HK-2 (cell line): ENCODE measurements at regions not wholly inside any gene's neighbourhood (a gene's known extent, or its start where the extent isn't known, plus 50 kb on each side); places are given as distances from the start of the nearest gene placed in this dataset.
"Not testable (repeated sequence)": the region's sequence is repeated elsewhere in the genome, so short reads cannot be mapped to it uniquely, and the experiment has no call there.

Source experiments
- DNase-seq: peaks from one replicate; pipeline ENCODE4 v3.0.0-alpha.2; 2018; ENCODE audit not compliant: unreplicated experiment

DNA sequence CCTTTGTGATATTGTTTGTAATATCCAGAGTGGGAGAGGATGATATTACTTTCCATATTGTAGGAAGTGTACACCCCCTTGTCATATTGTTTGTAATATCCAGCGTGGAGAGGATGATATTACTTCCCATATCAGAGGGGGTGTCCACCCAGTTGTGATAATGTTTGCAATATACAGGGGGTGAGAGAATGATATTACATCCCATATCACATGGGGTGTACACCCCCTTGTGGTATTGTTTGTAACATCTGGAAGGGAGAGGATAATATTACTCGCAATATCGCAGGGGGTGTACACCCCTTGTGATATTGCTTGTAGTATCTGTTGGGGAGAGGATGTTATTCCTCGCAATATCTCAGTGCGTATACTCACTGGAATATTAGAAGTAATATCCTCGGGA is 61.5 kb downstream of the PRSS23 start:
- no peak for DNase-seq

DNA sequence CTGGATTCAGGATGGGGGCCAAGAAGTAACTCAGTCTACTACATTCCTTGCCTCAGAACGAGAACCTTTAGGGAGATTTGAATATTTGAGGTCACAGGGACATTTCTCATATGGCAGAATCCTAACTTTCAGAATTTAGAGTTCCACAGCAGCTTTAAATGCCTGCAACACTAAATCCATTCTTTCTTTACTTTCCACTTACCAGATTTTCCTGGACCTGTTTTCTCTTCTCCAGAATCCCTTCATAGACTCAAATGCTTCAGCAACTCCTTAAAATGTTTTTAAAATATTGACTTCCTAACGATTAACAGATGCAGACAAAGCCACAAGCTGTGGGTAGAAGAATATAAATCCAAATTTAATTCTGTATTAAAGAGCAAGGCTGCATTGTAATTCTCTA is 63.1 kb downstream of the PRSS23 start:
- no peak for DNase-seq

DNA sequence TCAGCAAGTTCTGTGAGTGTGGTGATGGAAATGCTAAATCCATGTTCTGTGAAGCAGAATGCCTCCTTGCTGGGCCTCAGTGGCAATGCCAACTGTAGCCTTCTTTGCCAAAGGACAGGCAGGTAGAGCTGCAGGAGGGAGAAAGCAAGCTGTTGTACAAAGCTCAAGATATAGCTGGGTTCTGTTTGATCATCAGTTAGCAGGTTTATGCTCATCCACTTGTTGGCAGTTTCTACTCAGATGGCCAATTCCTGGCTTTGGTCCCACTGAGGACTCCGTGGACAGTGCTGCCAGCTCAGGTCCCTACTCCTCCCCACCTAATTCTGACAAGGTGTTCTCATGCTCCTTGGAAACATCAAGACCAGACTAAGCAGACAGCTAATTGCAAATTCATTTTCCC is 65.1 kb downstream of the PRSS23 start:
- no peak for DNase-seq

DNA sequence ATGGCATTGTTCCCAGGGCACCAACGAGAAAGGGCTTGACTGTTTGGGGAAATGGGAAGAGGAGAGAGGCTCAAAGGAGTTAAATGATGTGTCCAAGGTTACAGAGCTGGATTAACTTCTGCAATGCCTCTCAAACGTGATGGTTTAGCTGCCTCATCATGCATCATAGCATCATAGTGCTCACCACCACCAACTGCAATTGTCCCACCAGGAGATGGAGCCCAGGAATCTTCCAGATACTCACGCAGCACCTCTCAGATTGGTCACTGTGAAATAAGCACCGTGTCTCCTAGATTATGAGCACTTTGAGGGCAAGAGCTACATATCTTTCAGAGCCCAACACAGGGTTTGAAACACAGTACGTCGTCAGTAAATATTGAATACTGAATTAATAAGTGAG is 69.2 kb downstream of the PRSS23 start:
- DNase-seq = no peak

DNA sequence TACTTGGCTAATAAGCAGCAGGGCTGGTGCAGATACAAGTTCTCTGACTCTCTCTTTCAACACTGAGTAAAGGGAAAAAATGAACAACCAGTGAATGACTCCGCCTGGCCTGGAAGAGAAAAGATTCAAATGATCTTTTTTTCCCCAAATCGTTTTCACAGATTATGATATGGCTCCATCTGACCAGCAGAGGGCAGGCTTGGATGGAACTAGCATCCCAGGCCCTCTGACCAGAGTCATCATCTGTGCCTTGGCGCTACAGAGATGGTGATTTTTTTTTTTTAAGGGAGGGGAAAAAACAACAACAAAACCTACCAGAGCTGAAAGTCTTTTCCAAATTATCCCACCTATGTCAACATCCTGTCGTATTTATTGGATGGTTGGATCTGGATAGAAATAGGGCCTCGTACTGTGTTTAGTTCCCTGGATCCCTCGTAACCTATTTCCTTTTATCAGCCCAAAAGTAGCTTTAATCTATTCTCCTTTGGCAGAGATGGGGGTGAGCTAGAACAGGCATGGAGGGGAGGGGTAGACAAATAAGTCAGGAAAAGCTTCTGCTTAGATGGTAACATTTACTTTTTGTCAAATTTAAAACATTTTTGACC is 69.7 kb downstream of the PRSS23 start:
- peak; percentile 24 for DNase-seq

DNA sequence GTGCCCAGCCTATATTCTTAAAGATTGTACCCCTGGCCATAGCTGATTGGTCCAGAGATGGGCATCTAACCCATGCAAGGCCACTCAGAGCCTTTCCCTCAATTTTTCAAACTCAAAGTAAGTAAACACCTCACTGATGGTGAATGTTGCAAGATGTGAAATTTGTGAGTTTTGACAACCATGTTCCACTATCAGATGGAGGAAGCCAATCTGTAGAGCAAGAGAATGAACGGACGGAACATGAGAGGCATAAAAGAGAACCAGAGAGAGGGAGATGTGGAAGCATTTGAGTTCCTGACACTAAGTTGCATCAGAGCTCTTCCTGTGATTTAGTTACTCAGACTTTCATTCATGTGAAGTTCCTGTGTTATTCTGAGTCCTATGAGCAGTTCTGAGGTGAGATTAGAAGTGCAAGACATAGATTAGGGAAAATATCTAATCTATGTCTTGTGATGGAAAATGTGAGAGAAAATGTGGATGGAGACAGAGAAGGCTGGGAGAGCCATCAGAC is 73.3 kb downstream of the PRSS23 start:
- no peak for DNase-seq

DNA sequence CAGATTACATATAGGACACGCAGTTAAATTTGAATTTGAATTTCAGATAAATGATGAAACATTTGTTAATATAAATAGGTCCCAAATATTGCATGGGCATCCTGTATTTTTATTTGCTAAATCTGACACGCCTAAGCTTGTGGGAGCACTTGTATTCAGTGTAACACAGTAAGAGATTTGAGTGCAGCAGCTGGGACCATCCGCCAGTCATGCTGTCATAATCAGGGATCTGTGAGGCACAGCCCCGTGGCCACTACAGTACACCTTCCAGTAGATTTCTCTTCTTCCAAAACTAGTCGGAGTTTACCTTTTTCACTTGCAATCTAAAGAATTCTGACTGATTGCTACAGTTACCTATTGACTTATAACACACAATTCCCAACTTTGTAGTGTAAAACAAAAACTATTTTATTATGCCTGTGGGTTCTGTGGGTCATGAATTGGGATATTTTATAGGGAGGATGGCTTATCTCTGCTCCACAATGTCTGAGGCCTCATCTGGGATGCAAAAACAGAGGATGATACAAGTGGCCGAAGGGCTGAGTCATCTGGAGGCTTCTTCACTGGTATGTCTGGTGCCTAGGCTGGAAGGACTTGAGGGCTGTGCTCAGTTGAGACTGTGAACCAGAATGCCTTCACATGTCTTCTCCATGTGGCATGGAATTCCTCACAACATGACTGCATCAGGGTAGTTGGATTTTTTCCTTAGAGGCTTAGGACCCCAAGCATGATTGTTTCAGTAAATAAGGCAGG is 74.1 kb downstream of the PRSS23 start:
- no peak for DNase-seq

DNA sequence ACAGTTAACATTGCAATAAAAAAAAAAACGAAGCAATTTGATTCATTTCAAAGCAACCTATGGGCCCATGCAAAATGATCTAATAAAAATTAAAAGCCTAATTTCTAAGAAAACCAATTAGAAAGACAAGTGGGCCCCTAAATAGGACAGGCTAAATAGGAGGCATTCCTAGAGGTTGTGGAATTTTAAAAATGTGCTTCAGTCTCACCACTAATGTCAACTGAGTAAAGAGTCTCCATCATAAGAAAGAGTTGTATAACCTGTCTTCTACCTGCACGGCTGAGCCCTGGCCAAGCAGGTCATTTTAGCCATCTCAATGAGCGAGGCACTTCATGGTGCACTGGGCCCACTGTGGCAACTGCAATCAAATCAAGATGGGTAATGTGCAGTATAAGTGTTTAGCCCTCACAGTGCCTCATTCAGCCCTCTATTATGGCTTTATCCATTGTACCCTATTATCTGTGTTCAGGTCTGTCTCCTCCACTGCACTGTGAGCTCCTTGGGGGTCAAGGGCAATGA is 76.4 kb downstream of the PRSS23 start:
- no peak for DNase-seq

DNA sequence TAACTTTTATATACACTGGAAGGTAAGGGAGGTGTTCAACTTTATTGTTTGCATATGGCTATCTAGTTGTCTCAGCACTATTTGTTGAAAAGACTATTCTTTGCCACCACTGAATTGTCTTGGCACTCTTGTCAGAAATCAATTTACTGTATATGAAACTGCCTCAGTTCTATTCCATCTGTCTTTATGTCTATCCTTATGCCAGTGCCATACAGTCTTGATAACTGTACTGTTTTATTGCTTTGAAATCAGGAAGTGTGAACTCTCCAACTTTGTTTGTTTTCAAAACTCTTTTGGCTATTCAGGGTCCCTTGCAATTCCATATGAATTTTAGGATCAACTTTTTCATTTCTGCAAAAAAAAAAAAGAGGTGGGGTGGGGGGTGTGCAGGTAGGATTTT is 77.2 kb downstream of the PRSS23 start:
- no peak for DNase-seq

DNA sequence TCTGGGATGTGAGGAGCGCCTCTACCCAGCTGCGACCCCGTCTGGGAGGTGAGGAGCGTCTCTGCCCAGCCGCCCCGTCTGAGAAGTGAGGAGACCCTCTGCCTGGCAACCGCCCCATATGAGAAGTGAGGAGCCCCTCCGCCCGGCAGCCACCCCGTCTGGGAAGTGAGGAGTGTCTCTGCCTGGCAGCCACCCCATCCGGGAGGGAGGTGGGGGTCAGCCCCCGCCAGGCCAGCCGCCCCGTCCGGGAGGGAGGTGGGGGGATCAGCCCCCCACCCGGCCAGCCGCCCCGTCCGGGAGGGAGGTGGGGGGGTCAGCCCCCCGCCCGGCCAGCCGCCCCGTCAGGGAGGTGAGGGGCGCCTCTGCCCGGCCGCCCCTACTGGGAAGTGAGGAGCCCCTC is 76.0 kb downstream of the FZD4 start:
- DNase-seq = not testable (repeated sequence)

DNA sequence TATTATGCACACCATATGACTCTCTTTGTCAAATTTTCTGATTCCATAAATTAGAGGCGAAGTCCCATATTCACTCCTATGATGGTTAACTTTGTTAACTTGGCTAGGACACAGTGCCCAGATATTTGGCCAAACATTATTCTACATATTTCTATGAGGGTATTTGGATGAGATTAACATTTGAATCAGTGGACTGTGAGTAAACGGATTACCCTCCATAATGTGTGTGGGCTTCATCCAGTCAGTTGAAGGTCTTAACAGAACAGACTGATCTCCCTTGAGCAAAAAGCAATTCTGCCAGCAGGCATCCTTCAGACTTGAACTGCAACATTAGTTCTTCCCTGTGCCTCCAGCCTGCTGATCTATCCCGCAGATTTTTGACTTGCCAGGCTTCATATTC is 69.9 kb downstream of the FZD4 start:
- DNase-seq = no peak

DNA sequence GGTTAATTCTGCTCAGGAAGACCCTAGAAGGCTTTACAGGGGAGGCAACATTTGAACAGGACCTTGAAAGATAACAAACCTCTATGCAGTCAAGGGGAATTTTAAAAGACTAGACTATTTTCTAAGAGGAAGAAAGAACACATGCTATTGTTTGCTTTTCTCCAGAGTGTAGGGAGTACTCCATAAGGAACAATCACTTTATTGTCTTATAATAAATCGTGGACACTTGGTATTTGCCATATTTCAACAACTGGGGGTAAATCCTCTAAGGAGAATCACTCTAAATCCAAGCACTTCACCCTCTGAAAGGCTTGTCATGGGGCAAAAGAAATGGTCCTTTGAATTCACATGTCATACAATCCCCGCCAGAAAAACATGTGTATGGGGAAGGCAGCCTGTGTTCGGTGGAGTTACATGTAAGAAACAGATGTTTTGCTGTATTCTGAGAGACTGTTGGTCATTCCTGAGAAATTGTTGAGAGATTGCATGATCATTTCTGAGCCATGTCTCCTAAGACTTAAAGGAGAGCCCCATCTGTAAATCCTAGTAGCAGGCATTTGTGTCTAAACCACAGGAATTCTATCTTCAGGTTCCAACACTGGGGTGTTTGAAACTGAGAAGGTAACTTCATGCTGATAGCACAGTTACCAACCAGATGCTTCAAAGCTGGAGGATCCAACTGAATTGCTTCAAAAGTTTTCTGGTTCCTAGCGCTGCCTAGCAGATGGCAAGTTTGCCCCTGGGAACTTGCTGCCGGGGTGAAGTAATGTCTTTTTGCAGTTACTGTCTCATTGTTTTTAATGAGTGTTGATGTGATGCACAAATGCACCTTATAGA is 66.8 kb downstream of the FZD4 start:
- no peak for DNase-seq

DNA sequence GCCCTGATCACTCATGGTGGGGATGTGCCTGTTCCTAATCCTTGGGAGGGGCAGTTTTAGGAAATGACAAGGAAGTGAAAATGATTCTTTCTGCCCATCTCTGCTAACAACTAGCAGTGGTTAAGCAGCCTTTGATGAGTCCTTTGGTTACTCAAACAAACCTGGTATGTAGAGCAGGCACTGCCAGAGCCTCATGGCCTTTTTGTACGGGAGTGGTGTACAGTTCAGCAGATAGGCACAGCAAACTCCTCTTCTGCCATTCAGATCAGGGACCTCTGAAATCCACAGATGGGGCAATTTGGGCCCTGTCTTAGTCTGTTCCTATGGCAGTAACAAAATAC is 66.2 kb downstream of the FZD4 start:
- DNase-seq = no peak

DNA sequence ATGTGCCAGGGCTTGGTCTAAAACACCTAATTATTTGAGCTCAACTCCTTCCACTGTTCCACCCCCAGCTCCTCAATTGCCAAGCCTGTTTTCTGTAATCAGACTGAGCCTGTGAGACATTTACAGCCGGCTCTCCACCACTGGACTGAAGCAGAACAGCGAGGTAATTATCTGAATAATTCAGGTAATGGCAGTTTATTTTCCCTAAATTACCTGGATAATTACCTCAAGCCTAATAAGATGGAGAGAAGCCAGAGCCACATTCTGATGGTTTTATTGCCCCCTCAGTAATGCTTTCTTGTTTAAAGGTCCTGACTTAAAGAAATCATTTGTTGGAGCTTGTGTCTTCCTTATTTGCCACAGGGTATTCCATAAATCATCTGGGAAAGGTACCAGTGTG is 64.2 kb downstream of the FZD4 start:
- no peak for DNase-seq

DNA sequence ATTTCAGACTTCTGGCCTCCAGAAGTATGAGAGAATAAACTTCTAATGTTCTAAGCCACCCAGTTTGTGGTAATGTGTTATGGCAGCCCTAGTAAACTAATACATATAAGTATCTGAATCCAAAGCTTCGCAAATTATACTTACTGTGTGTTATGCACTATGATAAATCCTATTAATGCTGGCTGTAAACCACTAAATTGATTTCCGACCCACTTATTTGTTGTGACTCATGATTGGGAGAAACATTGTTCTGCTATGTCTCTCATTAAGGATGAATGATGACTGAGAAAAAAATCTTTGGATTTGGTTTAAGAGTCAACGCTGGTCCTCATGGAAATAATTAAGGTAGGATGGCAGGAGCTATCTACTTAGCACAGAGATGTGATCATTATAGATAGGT is 62.0 kb downstream of the FZD4 start:
- no peak for DNase-seq
